HG02884 (cell line): ENCODE measurements at regions not wholly inside any gene's neighbourhood (a gene's known extent, or its start where the extent isn't known, plus 50 kb on each side); places are given as distances from the start of the nearest gene placed in this dataset.

Experiments
- ATAC-seq: cut with Tn5 transposase; IDR thresholded peaks from one replicate; pipeline ENCODE4 v1.9.1; 2021; ENCODE audit warnings: mild to moderate bottlenecking, moderate library complexity; ENCODE audit not compliant: unreplicated experiment

- ATAC-seq = no peak
Measured at GRCh38 chr17:34151102-34151501, 104.0 kb upstream of the CCL2 start.

GRCh38 chr17:34153991-34154390 lies 101.1 kb upstream of the CCL2 start:
- ATAC-seq = no peak

DNA sequence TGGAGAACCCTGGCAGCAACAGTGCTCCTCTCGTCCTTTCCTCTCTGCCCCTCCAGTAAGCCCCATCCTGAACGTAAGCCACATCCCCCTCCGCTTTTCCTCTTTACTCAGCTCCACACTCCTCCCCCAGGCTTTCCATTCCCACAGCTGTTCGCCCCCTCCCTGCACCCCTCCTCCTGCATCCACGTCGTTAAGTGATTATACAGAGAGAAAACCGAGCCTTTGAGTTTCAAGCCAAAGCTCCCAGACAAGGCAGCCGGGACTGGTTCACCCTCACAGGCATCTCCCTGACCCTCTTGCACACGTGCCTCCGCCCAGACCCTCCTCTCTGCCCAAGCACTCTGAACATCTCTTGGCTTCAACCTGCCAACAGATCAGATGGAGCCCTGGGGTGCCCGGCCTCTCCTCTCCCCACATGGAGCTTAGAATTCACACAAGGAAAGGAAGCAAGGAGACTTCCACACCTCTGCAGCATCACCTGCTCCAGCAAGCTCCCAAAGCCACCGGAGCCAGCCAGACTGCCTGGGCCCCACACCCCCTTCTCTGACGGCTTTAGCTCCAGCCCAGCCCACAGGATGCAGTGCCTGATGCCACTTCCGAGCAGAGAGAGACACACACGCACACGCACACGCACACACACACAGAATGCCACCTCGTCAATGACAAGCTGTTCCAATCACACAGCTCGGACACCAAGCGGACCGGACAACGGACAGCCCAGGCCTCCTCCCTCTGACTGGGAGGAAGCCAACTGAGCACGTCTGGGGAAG lies 99.9 kb upstream of the CCL2 start:
- no peak for ATAC-seq

- no peak for ATAC-seq
Measured at GRCh38 chr17:34155947-34156346, 99.1 kb upstream of the CCL2 start.

- no peak for ATAC-seq
Measured at GRCh38 chr17:34156401-34156740, 98.7 kb upstream of the CCL2 start.

GRCh38 chr17:34156741-34157589 lies 98.1 kb upstream of the CCL2 start:
- ATAC-seq = no peak

- ATAC-seq = no peak
Measured at GRCh38 chr17:34161690-34162089, 93.4 kb upstream of the CCL2 start.

GRCh38 chr17:34163123-34163522 lies 92.0 kb upstream of the CCL2 start:
- ATAC-seq = no peak

GRCh38 chr17:34163646-34164045 lies 91.4 kb upstream of the CCL2 start:
- no peak for ATAC-seq

DNA sequence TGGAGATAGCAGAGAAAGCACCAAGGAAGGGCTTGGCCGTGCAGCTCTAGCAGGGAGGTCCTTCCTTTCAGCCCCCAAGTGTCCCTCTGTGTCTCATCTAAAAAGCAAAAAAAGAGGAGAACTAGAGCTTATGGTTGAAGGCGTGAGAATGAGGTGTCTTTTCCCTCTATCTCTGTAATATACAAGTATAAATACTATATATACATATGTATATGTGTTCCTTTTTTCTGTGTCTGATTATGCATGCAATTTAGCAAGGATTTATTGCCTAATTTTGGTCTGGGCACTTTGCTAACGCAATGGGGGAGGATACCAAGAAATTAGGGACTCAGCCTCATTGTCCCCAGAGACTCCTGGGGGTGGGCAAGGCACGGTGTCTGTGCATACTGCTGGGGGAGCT lies 90.2 kb upstream of the CCL2 start:
- ATAC-seq = no peak

DNA sequence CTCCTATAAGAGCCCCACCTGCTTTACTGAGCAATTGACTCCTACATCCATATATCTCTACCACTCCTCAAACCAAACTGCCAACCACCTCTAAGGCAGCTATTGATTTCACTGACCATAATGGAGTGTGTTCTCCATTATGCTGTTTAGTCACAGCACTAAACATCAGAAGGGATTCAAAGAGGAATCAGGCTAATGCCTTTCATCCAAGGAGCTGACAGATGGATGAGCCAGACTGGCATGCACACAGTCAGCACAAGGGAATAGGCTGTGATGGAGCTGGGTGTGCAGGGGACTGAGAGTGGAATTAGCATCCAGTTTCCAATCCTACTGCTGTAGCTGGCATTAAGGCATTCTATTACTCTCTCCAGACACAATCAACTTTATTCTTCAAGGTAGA lies 88.7 kb upstream of the CCL2 start:
- no peak for ATAC-seq

DNA sequence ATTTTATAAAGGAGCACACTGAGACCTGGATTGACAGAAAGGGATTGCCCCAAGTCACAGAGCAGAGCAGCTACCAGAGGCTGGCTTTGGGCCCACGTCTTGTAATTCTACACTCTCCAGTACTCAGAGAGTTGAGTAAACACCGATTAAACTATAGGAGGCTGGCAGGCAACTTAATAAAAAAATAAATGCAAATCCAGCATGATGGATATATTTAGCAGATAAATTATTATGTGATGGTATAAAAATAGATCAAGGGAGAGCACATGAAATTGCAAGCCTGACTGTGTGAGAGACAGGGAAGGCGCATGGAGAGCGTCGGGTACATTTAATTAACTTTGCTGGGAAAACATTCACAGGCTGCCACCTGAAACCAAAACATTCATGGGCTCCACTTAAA lies 87.7 kb upstream of the CCL2 start:
- no peak for ATAC-seq

GRCh38 chr17:34168989-34169388 lies 86.1 kb upstream of the CCL2 start:
- ATAC-seq = no peak

DNA sequence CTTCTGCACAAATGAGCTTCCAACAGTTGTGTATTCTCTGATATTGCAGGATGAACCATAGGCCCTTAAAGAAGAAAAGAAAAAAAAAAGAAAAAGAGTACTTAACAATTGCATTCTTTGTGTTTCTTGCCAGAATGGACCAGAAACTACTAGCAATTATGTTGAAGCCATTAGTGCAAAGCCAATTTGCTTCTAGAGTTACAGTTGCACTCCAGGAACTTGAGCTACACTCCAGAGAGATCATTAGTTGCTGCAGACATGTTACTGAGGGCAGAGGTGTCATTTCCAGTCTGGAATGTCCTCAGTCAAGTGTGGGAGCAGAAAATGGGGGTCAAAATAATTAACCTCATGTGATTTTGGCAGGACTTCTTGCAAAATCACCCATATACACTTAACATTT lies 85.6 kb upstream of the CCL2 start:
- ATAC-seq = no peak

DNA sequence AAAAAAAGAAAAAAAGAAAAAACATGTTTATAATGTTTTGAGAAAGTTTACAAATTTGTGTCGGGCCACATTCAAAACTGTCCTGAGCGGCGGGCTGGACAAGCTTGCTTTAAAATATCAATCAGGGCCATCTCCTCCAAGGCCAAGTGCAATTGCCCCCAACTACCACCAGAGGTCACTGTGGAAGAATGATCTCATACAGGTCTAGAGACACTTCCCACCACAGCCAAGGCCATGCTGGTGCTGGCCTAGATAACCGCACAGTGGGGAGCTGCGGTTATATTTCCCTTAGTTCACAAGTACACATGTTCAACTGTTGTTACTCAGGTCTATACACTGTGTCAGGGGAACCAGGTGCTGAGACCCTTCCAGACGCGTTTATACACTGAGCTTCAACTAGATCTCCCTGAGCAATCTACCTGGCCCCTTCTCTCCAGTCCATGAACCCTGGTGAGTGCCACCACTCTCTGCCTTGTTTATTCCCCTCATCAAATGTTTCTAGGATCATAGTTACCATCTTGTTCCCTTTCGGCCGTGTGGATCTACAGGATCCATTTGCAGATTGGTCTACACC lies 83.8 kb upstream of the CCL2 start:
- no peak for ATAC-seq

DNA sequence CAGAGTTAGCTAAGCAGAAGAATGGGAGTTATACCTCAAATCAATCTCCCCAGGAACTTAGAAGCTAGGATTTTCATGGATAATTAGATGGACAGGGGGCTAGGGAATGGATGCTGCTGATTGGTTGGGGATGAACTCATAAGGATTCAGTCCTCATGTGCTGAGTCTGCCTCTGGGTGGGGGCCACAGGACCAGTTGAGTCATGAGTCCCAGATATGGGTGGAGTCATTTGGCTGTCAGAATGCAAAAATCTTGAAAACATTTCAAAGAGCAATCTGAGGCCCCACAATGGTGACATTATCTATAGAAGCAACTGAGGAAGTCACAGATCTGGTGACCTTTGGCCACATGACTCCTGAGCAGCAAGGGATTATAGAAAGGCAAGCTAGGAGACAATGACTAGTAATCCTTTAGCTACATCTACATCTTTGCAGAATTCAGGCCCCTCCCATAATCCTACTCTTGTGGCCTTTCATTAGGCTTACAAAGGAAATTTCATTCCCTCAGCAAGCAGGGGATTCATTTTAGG lies 82.6 kb upstream of the CCL2 start:
- ATAC-seq = no peak

- ATAC-seq = no peak
Measured at GRCh38 chr17:34173241-34173640, 81.8 kb upstream of the CCL2 start.

DNA sequence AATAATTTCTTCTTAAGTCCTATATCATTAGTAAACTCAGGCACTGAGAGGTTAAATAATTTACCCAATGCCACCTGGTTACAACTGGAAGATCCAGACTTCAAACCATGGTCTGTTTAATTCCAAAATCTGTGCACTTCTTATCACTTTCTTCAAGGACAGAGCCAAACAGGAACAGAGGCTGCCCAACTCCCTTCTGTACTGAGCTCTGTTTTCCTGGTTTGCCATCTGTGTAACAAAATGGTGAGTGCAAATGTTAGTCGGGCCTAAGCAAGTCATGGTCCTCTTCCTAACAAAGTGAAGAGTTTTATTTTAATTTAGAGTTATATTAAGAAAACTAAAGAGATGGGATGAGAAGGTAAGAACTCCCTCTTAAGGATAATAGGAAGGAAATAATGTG lies 80.6 kb upstream of the CCL2 start:
- no peak for ATAC-seq

DNA sequence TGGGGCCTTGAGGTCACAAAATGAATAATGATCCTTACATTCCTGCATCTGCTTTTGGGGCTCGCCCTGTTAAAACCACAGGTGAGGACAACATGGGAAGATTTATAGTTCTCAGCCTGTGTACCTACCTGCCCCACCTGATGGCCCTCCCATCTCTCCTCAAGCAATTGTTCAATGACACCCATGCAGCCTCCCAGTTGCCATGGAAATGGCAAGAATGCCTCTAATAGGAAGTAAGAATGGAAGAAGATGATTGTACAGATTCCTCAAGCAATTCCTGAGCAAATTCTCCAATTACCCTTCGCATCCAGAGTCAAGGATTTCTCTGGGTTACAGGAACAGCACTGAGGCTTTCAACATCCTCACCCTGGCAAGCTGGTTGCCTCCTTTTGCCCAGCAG lies 78.6 kb upstream of the CCL2 start:
- no peak for ATAC-seq

GRCh38 chr17:34177642-34178041 lies 77.4 kb upstream of the CCL2 start:
- no peak for ATAC-seq

- ATAC-seq = no peak
Measured at GRCh38 chr17:34178092-34178491, 77.0 kb upstream of the CCL2 start.
